Medulla oblongata (tissue), 1 donor: ENCODE measurements at regions not wholly inside any gene's neighbourhood (a gene's known extent, or its start where the extent isn't known, plus 50 kb on each side); places are given as distances from the start of the nearest gene placed in this dataset.
"Not testable (repeated sequence)": the region's sequence is repeated elsewhere in the genome, so short reads cannot be mapped to it uniquely, and the experiment has no call there.

Experiments
- DNase-seq: peaks from one replicate; pipeline ENCODE4 v3.0.0-alpha.2; 2015; ENCODE audit errors: extremely low spot score

DNA sequence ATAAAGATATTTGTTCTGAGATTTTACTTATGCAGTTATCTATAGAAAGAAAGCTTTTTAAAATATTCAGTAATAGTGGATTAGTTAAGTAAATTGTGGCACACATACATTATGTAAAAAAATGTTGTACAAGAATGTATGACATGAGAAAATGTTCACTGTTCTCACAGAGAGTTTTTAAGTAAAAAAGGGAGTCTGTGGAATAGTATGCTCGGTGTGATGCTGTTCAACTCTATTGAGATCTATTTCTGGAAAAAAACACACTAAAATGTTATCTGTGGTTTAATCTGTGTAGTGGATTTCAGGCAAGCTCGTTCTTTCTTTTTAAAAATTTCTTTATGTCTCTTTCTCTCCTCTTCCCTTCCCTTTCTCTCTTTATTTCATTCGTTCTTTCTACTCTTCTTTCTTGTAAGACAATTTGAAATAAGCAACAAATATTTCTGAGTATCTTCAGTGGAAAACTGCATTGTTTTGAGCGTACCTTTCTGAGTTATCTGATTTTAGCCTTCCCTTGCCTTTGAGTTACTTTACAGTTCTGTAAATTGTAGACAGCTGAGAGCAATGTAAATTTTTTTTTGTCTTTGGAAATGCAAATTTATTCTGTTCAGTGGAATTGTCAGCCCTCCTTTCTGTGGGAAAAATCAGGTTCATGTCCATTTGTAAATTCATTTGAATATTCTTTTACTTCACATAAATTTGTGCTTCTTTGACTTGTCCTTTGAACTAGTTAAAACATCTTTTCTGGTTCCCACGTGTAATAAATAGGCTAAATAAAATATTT is 229.0 kb upstream of the NOX3 start:
- DNase-seq = no peak

DNA sequence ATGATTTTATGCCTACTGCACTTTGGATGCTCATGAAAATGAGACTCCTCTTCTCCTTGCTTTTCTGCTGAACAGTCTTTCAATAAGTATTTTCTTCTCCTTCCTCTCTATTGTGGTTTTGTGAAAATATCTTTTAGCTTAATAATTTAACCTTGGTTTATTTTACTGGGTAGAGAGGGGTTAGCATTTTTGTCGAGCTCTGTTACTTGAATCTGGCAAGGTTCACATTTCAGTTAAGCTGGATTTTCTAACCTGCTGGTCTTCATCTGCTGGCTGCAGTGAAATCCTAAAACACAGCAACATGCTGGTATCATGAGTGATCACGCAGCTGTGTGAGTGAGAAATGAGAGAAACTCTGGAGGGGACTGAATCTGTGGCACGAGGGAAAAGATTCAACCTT is 222.7 kb upstream of the NOX3 start:
- no peak for DNase-seq

DNA sequence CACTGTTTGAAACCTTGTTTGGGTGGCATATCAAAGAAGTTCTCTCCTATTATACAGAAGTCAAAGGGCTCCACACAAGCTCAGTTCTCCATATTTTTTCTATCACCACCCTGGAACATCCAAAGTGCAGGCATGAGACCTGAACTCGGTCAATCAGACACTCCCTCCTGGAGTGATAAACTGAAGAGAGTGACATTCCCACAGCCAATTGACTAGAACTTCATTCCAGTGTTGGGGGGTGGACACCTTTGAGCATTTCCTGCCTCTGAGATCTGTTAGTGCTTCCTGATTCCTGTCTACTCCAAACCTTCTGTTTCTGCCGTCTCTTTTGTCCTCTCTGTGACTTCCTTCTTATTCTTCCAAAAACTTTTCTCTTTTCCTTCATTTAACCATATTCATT is 220.7 kb upstream of the NOX3 start:
- DNase-seq = no peak

DNA sequence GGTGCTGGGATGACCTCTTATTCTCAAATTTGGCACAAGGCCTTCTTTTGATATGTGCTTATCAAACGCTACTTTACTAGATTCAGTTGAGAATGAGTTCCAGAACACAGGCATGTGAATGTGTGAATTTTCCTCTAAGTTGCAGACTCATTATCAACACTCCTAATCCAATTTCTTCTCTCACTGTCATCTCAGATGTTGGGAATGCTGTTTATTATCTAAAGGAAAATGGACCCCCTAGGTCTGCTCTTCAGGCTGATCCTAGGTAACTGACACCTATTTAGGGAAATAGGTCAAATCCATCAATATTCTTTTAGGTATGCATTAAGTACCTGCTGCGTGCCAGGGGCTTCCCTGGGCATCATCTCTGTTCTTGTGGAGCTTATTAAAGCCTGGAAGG is 215.0 kb upstream of the NOX3 start:
- DNase-seq = no peak

DNA sequence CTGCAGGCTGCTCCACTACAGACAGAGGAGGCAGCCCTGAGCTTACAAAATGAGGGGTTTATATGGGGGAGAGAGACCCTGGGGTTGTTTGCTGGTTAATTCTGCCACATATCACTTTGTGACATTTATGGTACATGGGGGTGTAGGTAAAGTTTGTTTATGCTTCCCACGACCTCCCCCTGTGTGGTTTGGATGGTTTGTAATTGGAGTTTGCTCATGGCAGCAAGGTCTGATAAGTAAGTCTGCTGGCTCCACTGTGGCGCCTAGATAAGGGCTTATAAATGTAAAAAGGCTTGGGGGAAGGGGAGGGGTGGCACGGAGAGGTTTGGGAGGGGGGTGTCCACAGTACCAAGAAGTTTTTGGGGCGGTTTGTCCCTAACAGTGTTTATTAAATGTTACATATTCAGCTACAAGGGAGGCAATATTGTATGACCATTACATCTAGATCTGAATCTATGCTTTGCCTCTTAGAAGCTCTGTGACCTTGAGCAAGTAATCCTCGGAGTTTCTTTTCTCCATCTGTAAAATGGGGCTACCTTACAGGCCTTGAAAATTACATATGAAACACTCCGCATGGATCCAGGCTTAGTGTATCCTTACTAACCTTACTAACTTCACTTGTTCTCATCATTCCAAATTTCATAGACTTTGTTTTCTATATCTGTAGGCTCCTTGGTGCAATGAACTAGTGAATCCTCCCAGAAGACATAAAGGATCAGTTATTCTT is 204.8 kb upstream of the NOX3 start:
- DNase-seq = no peak

DNA sequence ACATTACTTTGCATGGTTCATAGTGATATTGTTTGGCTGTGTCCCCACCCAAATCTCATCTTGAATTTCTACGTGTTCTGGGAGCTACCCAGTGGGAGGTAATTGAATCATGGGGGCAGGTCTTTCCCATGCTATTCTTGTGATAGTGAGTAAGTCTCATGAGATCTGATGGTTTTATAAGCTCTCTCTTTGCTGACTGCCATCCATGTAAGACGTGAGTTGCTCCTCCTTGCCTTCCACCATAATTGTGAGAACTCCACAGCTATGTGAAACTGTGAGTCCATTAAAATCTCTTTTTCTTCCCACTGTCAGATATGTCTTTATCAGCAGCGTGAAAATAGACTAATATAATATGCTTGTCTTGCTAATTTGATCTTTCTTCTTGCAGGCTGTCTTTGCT is 200.4 kb upstream of the NOX3 start:
- no peak for DNase-seq

DNA sequence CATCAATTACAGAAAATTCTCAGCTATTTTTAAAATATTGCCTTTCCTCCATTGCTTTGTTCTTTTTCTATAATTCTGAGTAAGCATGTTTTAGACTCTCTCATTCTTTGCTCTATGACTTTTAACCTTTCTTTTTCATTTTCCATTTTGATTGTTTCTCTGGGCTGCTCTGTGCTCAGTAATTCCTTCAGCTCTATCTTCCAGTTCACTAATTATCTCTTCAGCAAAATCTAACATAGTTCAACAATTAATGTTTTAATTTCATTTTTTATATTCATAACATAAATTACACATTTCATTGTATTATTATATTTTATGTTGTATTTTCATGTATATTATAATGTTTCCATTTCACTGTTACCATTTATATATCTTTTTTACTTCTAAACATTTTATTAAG is 198.8 kb upstream of the NOX3 start:
- DNase-seq = no peak

DNA sequence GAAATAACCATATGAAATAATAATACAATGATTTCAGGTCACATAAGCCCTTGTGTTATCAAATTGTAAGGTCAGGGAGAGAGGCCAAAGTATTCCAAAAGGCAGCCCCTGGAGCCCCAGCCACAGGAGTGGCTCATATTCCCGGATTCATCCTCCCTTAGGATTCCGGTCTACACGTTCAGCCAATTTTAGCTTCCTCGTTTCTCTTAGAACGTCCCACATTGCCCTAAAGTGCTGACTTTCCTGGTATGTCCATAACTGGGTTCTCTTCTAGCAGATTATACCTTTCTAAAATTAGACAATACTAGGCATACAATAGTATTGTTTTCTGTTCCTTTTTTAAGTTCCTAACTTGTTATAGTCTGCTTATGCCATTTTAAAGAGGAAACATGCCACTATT is 192.7 kb upstream of the NOX3 start:
- no peak for DNase-seq

DNA sequence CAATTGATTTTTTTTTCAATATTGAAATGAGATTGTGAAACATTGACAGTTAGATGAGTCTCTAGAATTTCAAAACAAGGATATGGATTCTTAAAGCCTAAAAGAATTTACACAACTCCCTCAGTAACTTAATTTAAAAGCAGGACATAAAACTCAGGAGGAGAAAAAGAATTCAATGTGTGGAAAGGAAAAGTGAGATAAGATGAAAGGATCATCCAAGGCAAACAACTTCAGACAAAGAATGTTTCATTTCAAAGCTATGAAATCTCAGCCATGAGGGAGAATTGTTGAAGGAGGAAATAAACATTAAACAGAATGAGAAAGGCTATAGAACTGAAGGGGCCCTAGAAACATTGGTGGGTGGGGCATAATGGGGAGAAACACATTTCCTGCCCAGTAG is 191.7 kb upstream of the NOX3 start:
- no peak for DNase-seq

DNA sequence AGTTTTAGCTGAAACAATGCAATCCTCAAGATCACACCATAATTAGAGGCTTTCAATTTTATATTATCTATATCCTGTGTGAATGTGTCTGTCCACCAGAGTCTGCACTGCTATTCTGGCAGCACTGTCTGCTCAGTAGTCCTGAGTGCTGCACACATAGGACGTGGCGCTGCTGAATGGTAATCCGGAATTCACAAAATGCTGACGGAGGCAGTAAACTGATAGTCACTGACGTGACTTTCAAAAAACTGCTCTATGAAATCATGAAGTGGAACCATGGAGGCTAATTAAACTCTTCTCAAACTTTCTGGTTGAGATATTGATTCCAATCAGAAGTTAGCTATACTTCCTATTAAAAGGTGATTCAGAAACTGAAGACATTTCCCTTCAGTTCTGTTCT is 190.8 kb upstream of the NOX3 start:
- DNase-seq = no peak

DNA sequence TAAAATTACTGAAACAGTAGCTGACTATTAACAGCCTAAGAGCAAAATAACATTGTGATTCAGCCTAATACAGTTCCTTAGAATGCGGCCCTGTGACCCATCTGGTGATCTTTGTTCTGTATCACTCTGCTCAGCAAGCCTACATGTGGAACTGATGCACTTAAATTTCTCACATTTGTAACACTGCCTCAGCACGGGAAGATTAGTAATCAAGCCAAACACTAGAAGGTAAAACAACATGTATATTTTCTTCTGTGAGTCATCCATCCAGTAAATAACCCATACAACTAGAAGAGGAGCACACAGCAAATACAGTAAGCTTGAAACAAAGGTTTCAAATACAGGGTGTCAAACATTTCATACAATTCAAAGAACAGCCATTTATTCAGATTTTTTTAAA is 189.7 kb upstream of the NOX3 start:
- no peak for DNase-seq

DNA sequence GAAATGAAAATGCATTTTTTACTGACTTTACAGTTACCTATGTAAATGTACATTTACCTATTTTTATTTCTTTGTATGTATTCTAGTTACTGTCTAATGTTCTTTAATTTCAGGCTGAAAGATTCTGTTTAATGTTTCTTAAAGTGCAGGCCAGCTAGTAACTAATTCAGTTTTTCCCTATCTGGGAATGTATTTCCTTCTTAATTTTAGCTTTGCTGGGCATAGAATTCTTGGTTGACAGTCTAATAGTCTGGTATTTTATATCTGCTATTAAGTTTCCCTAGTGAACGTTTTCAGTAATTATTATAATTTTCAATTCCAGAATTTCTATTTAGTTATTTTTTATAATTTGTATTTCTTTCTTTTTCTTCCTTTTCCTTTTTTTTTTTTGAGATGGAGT is 186.0 kb upstream of the NOX3 start:
- DNase-seq = no peak

DNA sequence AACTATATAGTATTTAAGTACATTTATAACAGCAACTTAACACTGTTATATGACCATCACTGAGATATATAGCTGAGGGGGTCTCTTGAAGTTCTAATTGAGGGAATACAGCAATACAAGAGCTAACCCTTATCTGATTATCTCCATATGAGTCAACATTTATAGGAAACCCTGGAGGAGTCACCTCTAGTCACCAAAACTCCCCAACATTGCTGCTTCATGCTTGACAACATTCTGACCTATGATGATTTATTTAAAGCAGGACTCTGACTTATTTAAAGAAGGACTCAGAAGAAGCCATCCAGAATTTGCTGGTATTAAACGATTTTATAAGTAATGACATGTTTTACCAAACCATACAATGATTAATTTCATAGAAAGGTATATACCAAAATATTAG is 182.6 kb upstream of the NOX3 start:
- no peak for DNase-seq

DNA sequence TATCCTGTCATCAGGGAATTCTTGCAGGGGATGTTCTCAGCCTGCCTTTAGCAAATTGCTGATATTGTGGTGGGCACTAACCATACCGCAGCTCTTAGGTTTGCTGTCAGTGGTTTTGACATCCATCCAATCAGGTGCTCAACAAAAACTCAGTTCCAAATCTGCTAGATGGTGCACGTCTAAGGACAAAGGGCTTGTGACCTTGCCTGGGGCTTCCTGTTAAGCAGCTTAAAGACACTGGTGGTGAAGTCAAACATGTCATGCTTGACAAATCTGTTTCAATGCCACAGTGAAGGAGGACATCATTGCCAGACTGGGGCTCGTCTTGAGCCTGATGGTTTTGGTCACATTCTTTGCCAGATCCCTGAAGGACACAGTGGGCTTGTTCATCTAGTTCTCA is 179.8 kb upstream of the NOX3 start:
- no peak for DNase-seq

DNA sequence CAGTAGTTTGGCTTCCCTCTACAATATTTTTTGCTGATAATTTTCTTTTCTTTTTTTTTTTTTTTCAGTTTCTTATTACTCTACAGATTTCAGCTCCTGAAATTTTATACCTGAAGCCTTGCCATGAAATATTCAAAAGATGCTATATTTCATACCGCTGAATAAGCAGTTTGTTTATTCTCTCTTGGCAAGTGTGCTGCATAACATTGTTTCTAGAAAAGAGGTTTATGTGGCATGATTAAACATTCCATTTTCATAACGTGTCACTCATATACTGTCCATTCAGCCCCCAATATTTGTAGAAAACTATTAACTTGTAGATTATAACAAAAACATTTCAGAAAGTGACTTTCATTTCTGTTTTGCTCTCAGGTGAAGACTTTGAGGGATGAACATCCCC is 174.4 kb upstream of the NOX3 start:
- no peak for DNase-seq

DNA sequence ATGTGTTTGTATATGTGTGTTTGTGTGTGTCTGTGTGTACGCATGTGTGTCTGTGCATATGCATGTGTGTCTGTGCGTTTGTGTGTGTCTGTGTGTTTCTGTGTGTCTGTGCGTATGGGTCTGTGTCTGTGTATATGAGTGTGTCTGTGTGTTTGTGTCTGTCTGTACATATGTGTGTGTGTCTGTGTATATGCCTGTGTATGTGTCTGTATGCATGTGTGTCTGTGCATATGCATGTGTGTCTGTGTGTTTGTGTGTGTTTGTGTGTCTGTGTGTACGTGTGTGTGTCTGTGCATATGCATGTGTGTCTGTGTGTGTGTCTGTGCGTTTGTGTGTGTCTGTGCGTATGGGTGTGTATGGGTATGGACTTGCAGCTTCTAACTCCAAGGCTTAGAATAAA is 174.0 kb upstream of the NOX3 start:
- DNase-seq = no peak

DNA sequence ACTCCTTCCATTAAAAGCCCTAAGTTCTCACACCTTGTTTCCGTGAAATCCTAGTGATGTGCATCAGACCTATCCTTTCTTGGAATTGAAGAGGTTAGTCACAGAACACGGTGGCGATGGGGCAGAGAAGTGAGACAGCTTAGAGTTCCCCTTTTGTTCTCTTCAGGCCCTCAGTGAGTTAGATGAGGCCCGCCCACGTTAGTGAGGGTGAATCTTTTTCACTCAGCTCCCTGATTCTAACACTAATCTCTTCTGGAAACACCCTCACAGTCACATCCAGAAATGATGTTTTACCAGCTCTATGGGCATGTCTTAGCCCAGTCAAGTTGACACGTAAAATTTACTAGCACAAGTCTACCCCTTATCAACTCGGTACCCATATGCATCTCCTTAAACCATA is 172.7 kb upstream of the NOX3 start:
- no peak for DNase-seq

DNA sequence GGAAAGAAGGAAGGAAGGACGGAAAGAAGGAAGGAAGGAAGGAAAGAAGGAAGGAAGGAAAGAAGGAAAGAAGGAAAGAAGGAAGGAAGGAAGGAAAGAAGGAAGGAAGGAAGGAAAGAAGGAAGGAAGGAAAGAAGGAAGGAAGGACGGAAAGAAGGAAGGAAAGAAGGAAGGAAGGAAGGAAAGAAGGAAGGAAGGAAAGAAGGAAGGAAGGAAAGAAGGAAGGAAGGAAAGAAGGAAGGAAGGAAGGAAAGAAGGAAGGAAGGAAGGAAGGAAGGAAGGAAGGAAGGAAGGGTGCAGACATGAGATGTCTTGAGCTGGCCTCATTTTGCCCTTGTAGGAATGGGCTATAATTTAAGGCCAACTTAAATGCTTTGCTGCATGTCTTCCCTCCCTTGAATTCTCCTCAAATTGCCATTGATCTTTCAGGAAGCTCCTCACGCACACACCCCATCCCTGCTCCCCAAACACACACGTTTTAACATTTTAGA is 172.1 kb upstream of the NOX3 start:
- DNase-seq = not testable (repeated sequence)

DNA sequence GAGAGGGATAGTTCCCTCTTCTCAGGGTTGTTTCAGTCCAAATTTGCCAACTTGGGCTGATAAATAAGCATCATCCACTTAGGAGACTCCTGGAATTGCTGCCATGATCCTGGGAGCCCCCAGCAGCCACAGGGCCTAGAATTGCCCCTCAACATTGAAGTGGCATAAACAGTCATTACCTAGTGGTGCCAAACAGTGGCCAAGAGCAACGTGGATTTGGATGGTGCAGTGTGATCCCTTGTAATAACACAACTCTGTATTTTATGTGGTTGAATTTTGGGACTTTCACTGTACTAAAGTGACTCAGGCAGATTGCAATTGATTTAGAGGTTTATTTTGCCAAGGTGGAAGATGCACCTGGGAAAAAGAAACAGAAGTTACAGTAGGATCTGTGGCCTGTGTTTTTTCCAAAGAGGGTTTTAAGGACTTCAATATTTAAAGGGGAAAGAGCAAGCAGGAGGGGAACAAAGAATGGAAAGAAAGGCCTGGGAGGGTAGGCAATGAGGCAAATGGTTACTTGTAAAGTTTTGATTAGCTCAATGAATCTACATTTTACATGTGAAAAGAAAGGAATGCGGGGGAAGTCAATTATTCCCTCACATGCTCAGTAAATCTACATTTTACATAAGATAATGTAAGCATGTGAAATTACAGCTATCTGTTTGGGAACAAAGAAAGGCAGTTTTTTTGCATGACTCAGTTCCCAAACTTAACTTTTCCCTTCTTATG is 168.0 kb upstream of the NOX3 start:
- DNase-seq = no peak

DNA sequence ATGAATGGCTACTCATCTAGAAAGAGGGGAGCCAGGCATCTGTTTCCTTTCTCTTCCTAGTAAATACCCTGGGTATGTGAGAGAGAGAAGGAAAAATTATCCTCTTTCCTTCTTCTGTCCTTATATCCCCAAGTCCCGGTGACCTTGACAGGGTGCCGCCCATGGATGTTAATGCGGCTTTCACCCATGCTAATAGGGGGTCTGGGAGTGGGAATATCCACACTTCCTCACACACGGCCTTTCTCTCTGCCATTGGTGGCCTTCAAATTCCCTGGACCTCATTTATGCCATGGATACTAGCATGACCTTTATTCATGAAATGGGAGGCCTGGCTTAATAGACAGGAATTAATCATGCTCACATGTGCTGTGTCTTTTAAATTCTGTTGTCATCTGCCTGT is 159.0 kb upstream of the NOX3 start:
- DNase-seq = no peak

DNA sequence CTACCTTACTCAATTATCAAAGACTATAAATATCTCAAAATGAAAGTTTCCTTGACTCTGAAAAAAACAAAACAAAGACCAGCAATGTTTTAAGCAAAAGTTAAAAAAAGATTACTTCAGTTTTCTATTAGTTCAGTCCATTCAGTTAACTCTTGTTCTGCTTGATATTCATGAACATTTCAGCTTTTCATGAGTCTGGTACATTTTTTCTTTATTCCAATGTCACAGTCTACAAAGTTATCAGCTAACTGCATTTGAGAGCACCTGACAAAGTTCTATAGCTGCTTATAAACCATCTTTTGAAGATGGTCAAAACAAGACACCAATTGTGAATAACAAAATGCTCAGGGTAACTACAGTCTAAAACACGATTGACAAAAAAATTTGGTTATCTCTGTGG is 156.1 kb upstream of the NOX3 start:
- no peak for DNase-seq

DNA sequence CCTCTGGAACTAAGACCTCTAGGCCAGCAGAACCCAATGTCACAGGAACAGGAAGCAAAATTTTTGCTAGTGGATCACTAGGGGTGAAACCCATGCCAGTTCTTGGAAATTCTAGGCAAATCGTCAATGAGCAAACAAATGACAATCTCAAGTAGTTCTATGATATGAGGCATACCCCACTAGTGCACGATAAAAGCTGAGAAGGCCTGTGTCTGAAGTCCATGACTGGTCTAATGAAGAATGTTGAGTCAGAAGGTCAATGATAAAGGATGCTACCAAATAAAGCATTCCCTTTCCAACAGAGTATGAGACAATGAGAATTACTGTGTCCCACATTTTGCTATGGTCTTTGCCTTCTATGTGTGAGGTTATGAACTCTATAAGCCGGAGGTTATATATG is 149.4 kb upstream of the NOX3 start:
- no peak for DNase-seq

DNA sequence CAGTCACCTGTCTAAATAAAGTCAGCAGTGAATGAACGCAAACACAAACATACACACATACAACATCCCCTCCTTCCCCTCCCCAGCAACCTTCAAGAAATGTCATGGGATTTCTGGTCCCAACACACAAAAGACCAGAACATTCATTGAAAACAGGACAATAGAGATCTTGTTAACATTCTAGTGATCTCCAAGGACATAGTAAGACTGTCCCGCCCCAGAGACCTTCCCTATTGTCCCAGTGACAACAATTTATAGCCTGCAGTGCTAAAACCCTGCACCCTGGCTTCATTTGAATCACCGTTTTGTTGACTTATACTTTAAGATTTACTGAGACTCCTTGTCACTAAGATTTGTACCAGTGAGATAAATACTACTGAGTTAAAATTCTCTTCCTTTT is 143.9 kb upstream of the NOX3 start:
- peak; percentile 54 for DNase-seq
